SU-DHL-6 (cell line): ENCODE measurements at regions not wholly inside any gene's neighbourhood (a gene's known extent, or its start where the extent isn't known, plus 50 kb on each side); places are given as distances from the start of the nearest gene placed in this dataset.

Source experiments
- CTCF ChIP-seq: fragments of 200-600 bp; sonication (generic); IDR thresholded peaks from one replicate; pipeline ENCODE4 v1.5.1; 2017; ENCODE audit warnings: antibody characterized with exemption, mild to moderate bottlenecking, low read length, moderate library complexity; ENCODE audit not compliant: insufficient read depth, poor library complexity, severe bottlenecking
- EZH2phosphoT487 ChIP-seq: fragments of 200-600 bp; sonication (generic), shearing (Covaris generic); conservative IDR thresholded peaks from 2 replicates; pipeline ENCODE4 v1.6.1; 2018; ENCODE audit warnings: mild to moderate bottlenecking, antibody characterized with exemption, low read length, moderate library complexity, mixed read lengths

DNA sequence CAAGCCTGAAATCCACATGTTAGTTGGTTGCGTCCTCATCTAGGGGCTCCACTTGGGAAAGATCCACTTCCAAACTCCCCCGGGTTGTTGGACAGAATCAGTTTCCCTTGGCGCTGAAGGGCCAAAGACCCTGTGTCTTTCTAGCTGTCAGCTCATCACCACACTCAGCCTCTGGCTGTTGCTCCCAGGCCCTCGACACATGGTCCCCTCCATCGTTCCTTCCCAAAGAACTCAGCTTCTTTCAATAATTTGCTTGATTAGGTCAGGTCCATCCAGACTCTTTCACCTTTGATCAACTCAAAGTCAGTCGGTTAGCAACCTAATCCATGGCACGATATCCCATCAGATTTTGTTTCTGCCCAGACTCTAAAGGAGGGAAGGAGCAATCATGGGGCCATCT, 254.8 kb upstream of the SULF2 start:
- TF ChIP-seq CTCF (no peak), EZH2phosphoT487 (no peak)
